Ishikawa (cell line): ENCODE measurements at regions not wholly inside any gene's neighbourhood (a gene's known extent, or its start where the extent isn't known, plus 50 kb on each side); places are given as distances from the start of the nearest gene placed in this dataset.

Experiments
- CEBPB ChIP-seq: IDR thresholded peaks from 2 replicates; pipeline ENCODE4 v1.6.1; 2012
- CREB1 ChIP-seq: IDR thresholded peaks from 2 replicates; pipeline ENCODE4 v1.6.1; 2012; ENCODE audit warnings: low read depth
- EGR1 ChIP-seq: IDR thresholded peaks from 2 replicates; pipeline ENCODE4 v1.6.1; 2012
- EP300 ChIP-seq: IDR thresholded peaks from 2 replicates; pipeline ENCODE4 v1.6.1; 2012; ENCODE audit warnings: borderline replicate concordance
- FOXM1 ChIP-seq: IDR thresholded peaks from 2 replicates; pipeline ENCODE4 v1.6.1; 2012; ENCODE audit warnings: low read depth, borderline replicate concordance
- MAX ChIP-seq: IDR thresholded peaks from 2 replicates; pipeline ENCODE4 v1.6.1; 2012
- NFIC ChIP-seq: IDR thresholded peaks from 2 replicates; pipeline ENCODE4 v1.6.1; 2012
- RAD21 ChIP-seq: IDR thresholded peaks from 2 replicates; pipeline ENCODE4 v1.6.1; 2012; ENCODE audit warnings: low read depth
- REST ChIP-seq: IDR thresholded peaks from 2 replicates; pipeline ENCODE4 v1.6.1; 2012; ENCODE audit warnings: low read depth, mild to moderate bottlenecking
- TAF1 ChIP-seq: IDR thresholded peaks from 2 replicates; pipeline ENCODE4 v1.6.1; 2012; ENCODE audit warnings: low read depth, mild to moderate bottlenecking
- TCF12 ChIP-seq: IDR thresholded peaks from 2 replicates; pipeline ENCODE4 v1.6.1; 2012; ENCODE audit warnings: low read depth
- TEAD4 ChIP-seq: IDR thresholded peaks from 2 replicates; pipeline ENCODE4 v1.6.1; 2012
- USF1 ChIP-seq: IDR thresholded peaks from 2 replicates; pipeline ENCODE4 v1.6.1; 2012
- YY1 ChIP-seq: IDR thresholded peaks from 2 replicates; pipeline ENCODE4 v1.6.1; 2012; ENCODE audit warnings: low read depth
- ZBTB7A ChIP-seq: IDR thresholded peaks from 2 replicates; pipeline ENCODE4 v1.6.1; 2012; ENCODE audit warnings: low read depth

DNA sequence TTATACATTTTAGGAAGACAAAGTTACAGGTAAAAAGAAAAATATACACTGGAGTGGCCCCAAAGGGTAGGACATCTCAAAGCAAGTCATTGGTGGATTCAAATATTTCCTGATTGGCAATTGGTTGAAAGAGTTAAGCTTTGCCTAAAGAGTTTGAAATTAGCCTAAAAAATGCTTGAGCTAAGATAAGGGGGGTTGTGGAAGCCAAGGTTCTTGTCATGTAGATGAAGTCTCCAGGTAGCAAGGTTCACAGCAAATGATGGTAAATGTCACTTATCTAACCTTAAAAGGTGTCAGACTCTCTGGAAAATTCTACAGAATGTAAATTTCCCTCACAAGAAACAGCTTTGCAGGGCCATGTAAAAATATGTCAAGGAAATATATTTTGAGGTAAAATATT is 596.7 kb downstream of the FAT4 start:
- no peak for TF ChIP-seq USF1
- no peak for TF ChIP-seq CEBPB
- no peak for TF ChIP-seq TAF1
- no peak for TF ChIP-seq RAD21
- TF ChIP-seq TCF12 = no peak

- TF ChIP-seq CEBPB (no peak), EP300 (no peak), NFIC (no peak), TAF1 (no peak), MAX (no peak), CREB1 (no peak), REST (no peak), EGR1 (no peak), RAD21 (no peak), YY1 (no peak), TCF12 (no peak), FOXM1 (no peak), ZBTB7A (no peak), USF1 (no peak)
Measured at GRCh38 chr4:125917559-125917958, 602.8 kb downstream of the FAT4 start.

DNA sequence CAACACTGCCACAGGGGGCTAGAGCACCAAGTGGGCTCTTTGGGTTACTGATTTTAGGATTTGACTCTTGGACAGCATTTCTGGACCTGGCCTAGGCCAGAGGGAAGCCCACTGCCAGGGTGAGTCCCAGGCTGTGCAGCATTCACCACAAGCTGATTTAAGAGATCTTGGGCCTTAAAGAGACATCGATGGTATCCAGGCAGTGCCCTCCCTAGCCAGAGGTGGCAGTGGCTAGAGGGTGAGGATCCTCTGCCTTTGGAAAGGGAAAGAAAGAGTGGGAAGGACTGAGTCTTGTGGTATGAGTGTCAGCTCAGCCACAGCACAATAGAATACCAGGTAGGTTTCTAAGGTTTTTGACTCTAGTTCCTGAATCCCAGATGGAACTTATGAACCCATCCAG is 613.9 kb downstream of the FAT4 start:
- TF ChIP-seq MAX = no peak

GRCh38 chr4:125938541-125938940 is 623.8 kb downstream of the FAT4 start:
- TF ChIP-seq RAD21 (no peak), ZBTB7A (no peak), NFIC (no peak), USF1 (no peak), YY1 (no peak), TAF1 (no peak), EGR1 (no peak), TCF12 (no peak)

DNA sequence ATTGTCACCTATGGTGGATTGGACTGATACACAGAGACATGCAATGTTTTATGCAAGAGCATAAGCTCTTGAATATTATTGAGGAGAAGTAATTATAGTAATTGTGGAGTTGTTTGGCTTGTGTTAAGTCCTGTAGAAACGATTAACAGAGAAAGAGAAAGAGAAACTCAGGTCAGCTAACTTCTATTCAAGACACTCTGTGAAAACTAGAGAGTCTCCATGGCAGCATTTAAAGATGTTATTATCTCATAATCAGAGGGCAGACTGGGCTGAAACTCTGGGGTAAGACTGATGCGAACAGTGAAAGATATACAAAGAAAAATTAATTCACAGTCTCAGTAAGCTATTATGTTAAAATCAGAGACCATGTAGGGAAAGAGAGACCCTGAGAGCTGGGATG is 625.7 kb downstream of the FAT4 start:
- TF ChIP-seq RAD21 = no peak
- TF ChIP-seq FOXM1 = no peak
- TF ChIP-seq CREB1 = no peak

DNA sequence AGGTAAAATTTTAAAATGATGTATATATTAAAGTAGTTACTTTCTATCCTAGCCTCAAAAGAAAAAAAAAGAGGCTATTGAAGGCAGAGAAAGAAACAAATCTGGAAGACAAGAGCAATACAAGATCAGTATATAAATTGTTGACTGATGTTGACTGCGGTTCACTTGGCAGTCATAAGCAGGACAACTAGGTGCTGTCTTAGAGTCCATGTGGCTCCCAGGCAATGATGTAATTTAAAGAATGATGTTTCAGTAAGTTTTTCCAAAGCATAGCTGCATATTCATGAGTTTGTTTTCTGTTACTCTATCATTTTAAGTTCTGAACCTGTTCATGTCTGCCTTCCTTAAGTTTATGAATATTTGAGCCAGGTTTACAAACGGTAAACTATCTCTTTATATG is 630.2 kb downstream of the FAT4 start:
- TF ChIP-seq CEBPB (no peak), EP300 (no peak), TEAD4 (no peak), RAD21 (no peak), TCF12 (no peak), YY1 (no peak), EGR1 (no peak), FOXM1 (no peak), ZBTB7A (no peak)

GRCh38 chr4:125948021-125948420 is 633.3 kb downstream of the FAT4 start:
- TF ChIP-seq NFIC (no peak), TCF12 (no peak), USF1 (no peak), FOXM1 (no peak), RAD21 (no peak), CREB1 (no peak), YY1 (no peak), CEBPB (no peak), REST (no peak), TAF1 (no peak), ZBTB7A (no peak), TEAD4 (no peak), MAX (no peak), EGR1 (no peak)
